GM12892 (cell line): ENCODE measurements at regions not wholly inside any gene's neighbourhood (a gene's known extent, or its start where the extent isn't known, plus 50 kb on each side); places are given as distances from the start of the nearest gene placed in this dataset.

Experiments used
- POLR2A ChIP-seq: IDR thresholded peaks from 2 replicates; pipeline ENCODE4 v1.6.1; 2011; ENCODE audit warnings: low read depth, low read length, control low read depth
- POLR2AphosphoS5 ChIP-seq: IDR thresholded peaks from 2 replicates; pipeline ENCODE4 v1.6.1; 2011; ENCODE audit warnings: low read depth, low read length, control low read depth
- TAF1 ChIP-seq: IDR thresholded peaks from 2 replicates; pipeline ENCODE4 v1.6.1; 2011; ENCODE audit warnings: low read depth, mild to moderate bottlenecking, control low read depth, low read length, borderline replicate concordance

GRCh38 chr17:79478841-79479240 lies 132.0 kb downstream of the RBFOX3 start:
- TF ChIP-seq POLR2AphosphoS5 (no peak), POLR2A (no peak), TAF1 (no peak)
